DND-41 (cell line): ENCODE measurements at regions not wholly inside any gene's neighbourhood (a gene's known extent, or its start where the extent isn't known, plus 50 kb on each side); places are given as distances from the start of the nearest gene placed in this dataset.
"Not testable (repeated sequence)": the region's sequence is repeated elsewhere in the genome, so short reads cannot be mapped to it uniquely, and the experiment has no call there.

ENCODE experiments used
- CTCF ChIP-seq: IDR thresholded peaks from 2 replicates; pipeline ENCODE4 v1.5.1; 2012; ENCODE audit warnings: borderline replicate concordance, low read length, moderate library complexity, mild to moderate bottlenecking; ENCODE audit not compliant: poor library complexity, severe bottlenecking; ENCODE audit errors: extremely low read depth
- EZH2 ChIP-seq: IDR thresholded peaks from 3 replicates; pipeline ENCODE4 v1.6.1; 2012; ENCODE audit warnings: borderline replicate concordance, low read depth, mild to moderate bottlenecking, moderate library complexity, low read length, inconsistent platforms; ENCODE audit not compliant: severe bottlenecking

- not testable (repeated sequence) for TF ChIP-seq CTCF, EZH2
These were observed 2967.9 kb downstream of the RPIA start for GRCh38 chr2:91659189-91659916.
